Gastrocnemius medialis (tissue), 4 donors: ENCODE measurements at regions not wholly inside any gene's neighbourhood (a gene's known extent, or its start where the extent isn't known, plus 50 kb on each side); places are given as distances from the start of the nearest gene placed in this dataset.

Experiments
- CTCF ChIP-seq, 5 experiments: fragments of 450-650 bp in 3 of 5; fragments of 200-600 bp in 2 of 5; sonication (generic) in 2 of 5; IDR thresholded peaks in 4 of 5; conservative IDR thresholded peaks in 1 of 5; 1 replicate in 4 of 5; 2 replicates in 1 of 5; pipeline ENCODE4 v1.5.1; 2016 to 2019; ENCODE audit warnings: antibody characterized with exemption in 5 of 5, mild to moderate bottlenecking in 3 of 5, moderate library complexity in 3 of 5
- POLR2A ChIP-seq, 2 donors: fragments of 450-650 bp; IDR thresholded peaks; one replicate each; pipeline ENCODE4 v1.6.1; 2017; ENCODE audit warnings: antibody characterized with exemption in 2 of 2, mild to moderate bottlenecking in 2 of 2, moderate library complexity in 2 of 2

- TF ChIP-seq CTCF (IDR thresholded peaks at IDR 0.05 in 4 of 5, conservative IDR thresholded peaks at IDR 0.05 in 1 of 5) (no peak), POLR2A (IDR thresholded peaks at IDR 0.05) (no peak)
Measured at GRCh38 chr17:77569846-77570564, 388.5 kb upstream of the TNRC6C start.
